ENCODE measurements at regions not wholly inside any gene's neighbourhood (a gene's known extent, or its start where the extent isn't known, plus 50 kb on each side); places are given as distances from the start of the nearest gene placed in this dataset.

DNA sequence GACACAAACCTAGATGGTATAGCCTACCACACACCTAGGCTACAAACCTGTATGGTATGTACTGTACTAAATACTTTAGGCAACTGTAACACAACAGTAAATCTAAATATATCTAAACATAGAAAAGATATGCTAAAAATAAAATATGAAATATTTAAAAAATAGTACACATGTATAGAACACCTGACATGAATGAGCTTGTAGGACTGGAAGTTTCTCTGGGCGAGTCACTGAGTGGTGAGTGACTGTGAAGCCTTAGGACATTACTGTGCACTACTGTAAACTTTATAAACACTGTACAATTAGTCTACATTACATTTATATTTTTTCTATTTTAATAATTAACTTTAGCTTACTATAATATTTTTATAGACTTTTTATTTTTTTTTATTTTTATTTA is 1301.3 kb downstream of the FAM181B start:
- TF ChIP-seq, protein P1, sequence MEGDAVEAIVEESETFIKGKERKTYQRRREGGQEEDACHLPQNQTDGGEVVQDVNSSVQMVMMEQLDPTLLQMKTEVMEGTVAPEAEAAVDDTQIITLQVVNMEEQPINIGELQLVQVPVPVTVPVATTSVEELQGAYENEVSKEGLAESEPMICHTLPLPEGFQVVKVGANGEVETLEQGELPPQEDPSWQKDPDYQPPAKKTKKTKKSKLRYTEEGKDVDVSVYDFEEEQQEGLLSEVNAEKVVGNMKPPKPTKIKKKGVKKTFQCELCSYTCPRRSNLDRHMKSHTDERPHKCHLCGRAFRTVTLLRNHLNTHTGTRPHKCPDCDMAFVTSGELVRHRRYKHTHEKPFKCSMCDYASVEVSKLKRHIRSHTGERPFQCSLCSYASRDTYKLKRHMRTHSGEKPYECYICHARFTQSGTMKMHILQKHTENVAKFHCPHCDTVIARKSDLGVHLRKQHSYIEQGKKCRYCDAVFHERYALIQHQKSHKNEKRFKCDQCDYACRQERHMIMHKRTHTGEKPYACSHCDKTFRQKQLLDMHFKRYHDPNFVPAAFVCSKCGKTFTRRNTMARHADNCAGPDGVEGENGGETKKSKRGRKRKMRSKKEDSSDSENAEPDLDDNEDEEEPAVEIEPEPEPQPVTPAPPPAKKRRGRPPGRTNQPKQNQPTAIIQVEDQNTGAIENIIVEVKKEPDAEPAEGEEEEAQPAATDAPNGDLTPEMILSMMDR (IDR thresholded peaks at IDR 0.05), result no peak
- no peak for TF ChIP-seq POLR2AphosphoS5 (IDR thresholded peaks at IDR 0.05; ENCODE audit: low read depth, low read length)

Data from Panc1 (cell line).